Hepatocyte (in vitro differentiated cells): ENCODE measurements at regions not wholly inside any gene's neighbourhood (a gene's known extent, or its start where the extent isn't known, plus 50 kb on each side); places are given as distances from the start of the nearest gene placed in this dataset.

ENCODE experiments used
- DNase-seq: peaks from one replicate; pipeline ENCODE4 v3.0.0-alpha.2; 2016; ENCODE audit warnings: low spot score
- H2AFZ ChIP-seq: fragments of 200-600 bp; sonication (generic); 2 replicates; pipeline ENCODE4 v1.6.0; 2016; ENCODE audit warnings: antibody characterized with exemption, mild to moderate bottlenecking
- H3K27ac ChIP-seq: fragments of 200-600 bp; sonication (generic); 2 replicates; pipeline ENCODE4 v1.5.1; 2016; ENCODE audit warnings: mild to moderate bottlenecking
- H3K27me3 ChIP-seq: fragments of 200-600 bp; sonication (generic); 2 replicates; pipeline ENCODE4 v1.6.1; 2016
- H3K36me3 ChIP-seq: fragments of 200-600 bp; sonication (generic); replicated peaks from 2 replicates; pipeline ENCODE4 v1.5.1; 2016; ENCODE audit warnings: low read depth; ENCODE audit not compliant: insufficient read depth
- H3K4me1 ChIP-seq: fragments of 200-600 bp; sonication (generic); 2 replicates; pipeline ENCODE4 v1.5.1; 2016; ENCODE audit warnings: mild to moderate bottlenecking, moderate library complexity; ENCODE audit not compliant: insufficient read depth
- H3K4me2 ChIP-seq: fragments of 200-600 bp; sonication (generic); 2 replicates; pipeline ENCODE4 v1.6.0; 2016
- H3K4me3 ChIP-seq: fragments of 200-600 bp; sonication (generic); 2 replicates; pipeline ENCODE4 v1.5.1; 2016; ENCODE audit warnings: mild to moderate bottlenecking
- H3K79me2 ChIP-seq: fragments of 200-600 bp; sonication (generic); 2 replicates; pipeline ENCODE4 v1.6.0; 2017; ENCODE audit warnings: mild to moderate bottlenecking
- H3K9me2 ChIP-seq: fragments of 200-600 bp; sonication (generic); replicated peaks from 2 replicates; pipeline ENCODE4 v1.6.0; 2017; ENCODE audit warnings: mild to moderate bottlenecking; ENCODE audit not compliant: insufficient read depth
- H3K9me3 ChIP-seq: fragments of 200-600 bp; sonication (generic); 2 replicates; pipeline ENCODE4 v1.5.1; 2016; ENCODE audit warnings: low read depth, mild to moderate bottlenecking
- H4K20me1 ChIP-seq: fragments of 200-600 bp; sonication (generic); 2 replicates; pipeline ENCODE4 v1.6.0; 2016; ENCODE audit warnings: mild to moderate bottlenecking; ENCODE audit not compliant: insufficient read depth, poor library complexity, severe bottlenecking
- EZH2 ChIP-seq: fragments of 200-600 bp; sonication (generic); IDR thresholded peaks from 2 replicates; pipeline ENCODE4 v1.6.1; 2016; ENCODE audit warnings: antibody characterized with exemption, mild to moderate bottlenecking, borderline replicate concordance
- EZH2phosphoT487 ChIP-seq: fragments of 200-600 bp; sonication (generic); IDR thresholded peaks from one replicate; pipeline ENCODE4 v1.6.1; 2018; ENCODE audit warnings: antibody characterized with exemption, mild to moderate bottlenecking, low read depth, moderate library complexity; ENCODE audit not compliant: unreplicated experiment, severe bottlenecking
- WGBS: methylation state at CpG from one replicate; pipeline ENCODE4 v1.1.6; 2016; ENCODE audit warnings: low lambda C conversion rate; ENCODE audit errors: missing lambda C conversion rate; 5-methylcytosine and 5-hydroxymethylcytosine counted together
- TF ChIP-seq, protein P1 (sequence below): fragments of 200-600 bp; sonication (generic); IDR thresholded peaks from 2 replicates; pipeline ENCODE4 v1.5.1; 2016; ENCODE audit warnings: antibody characterized with exemption, mild to moderate bottlenecking; ENCODE audit not compliant: poor library complexity

- H4K20me1 ChIP-seq = no peaks in the 10 kb centered on the region
- 44% methylated on average over 29 of the region's 29 CpGs for WGBS
- H3K9me2 ChIP-seq = no peaks in the 10 kb centered on the region
- no peaks in the 10 kb centered on the region for H3K4me1 ChIP-seq
- no peaks in the 10 kb centered on the region for H3K79me2 ChIP-seq
- DNase-seq = peak; percentile 21
- H3K27me3 ChIP-seq = no peaks in the 10 kb centered on the region
- H3K4me2 ChIP-seq = no peak overlapping the region
- H3K36me3 ChIP-seq = no peaks in the 10 kb centered on the region
- TF ChIP-seq EZH2 = no peak
- TF ChIP-seq, protein P1, sequence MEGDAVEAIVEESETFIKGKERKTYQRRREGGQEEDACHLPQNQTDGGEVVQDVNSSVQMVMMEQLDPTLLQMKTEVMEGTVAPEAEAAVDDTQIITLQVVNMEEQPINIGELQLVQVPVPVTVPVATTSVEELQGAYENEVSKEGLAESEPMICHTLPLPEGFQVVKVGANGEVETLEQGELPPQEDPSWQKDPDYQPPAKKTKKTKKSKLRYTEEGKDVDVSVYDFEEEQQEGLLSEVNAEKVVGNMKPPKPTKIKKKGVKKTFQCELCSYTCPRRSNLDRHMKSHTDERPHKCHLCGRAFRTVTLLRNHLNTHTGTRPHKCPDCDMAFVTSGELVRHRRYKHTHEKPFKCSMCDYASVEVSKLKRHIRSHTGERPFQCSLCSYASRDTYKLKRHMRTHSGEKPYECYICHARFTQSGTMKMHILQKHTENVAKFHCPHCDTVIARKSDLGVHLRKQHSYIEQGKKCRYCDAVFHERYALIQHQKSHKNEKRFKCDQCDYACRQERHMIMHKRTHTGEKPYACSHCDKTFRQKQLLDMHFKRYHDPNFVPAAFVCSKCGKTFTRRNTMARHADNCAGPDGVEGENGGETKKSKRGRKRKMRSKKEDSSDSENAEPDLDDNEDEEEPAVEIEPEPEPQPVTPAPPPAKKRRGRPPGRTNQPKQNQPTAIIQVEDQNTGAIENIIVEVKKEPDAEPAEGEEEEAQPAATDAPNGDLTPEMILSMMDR = no peak
- no peak for TF ChIP-seq EZH2phosphoT487
- H3K9me3 ChIP-seq = no peaks in the 10 kb centered on the region
- no peak overlapping the region for H3K4me3 ChIP-seq
- H3K27ac ChIP-seq = no peak overlapping the region
- H2AFZ ChIP-seq = no peak overlapping the region
Observed at GRCh38 chrX:526295-527224, 104.0 kb upstream of the SHOX start.

DNA sequence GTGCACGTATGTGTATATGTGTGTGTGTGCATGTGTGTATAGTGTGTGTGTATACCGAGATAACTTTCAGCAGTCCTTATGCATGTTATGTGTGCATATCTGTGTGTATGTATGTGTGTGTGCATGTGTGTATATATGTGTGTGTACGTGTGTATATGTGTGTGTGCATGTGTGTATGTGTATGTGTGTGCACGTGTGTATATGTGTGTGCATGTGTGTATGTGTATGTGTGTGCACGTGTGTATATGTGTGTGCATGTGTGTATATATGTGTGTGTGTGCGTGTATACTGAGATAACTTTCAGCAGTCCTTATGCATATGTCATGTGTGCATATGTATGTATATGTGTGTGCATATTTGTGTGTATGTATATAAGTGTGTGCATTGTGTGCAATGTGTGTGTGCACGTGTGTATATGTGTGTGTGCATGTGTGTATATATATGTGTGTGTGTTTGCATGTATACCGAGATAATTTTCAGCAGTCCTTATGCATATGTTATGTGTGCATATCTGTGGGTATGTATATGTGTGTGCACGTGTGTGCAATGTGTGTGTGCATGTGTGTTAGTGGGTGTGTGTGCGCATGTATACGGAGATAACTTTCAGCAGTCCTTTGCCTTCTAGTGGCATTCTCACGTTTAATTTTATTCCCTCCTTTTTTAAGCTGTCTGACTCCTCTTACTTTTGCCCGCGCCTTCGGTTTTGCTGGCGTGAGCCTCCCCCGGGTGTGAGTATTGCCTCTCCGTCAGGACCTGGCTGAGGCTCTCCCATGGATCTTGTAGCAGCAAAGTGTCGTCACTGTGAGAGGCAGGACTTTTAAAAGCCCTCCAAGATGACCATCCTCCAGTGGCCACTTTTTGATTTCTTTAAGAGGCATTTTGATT, 99.6 kb upstream of the SHOX start:
- Histone ChIP-seq H3K4me2 (no peak overlapping the region), H3K79me2 (no peaks in the 10 kb centered on the region), H4K20me1 (no peaks in the 10 kb centered on the region), H3K9me3 (no peaks in the 10 kb centered on the region), H3K27ac (no peak overlapping the region), H3K36me3 (no peaks in the 10 kb centered on the region), H2AFZ (no peak overlapping the region), H3K4me1 (no peaks in the 10 kb centered on the region), H3K27me3 (no peaks in the 10 kb centered on the region), H3K9me2 (no peaks in the 10 kb centered on the region), H3K4me3 (no peak overlapping the region)
- 58% methylated on average over 19 of the region's 19 CpGs for WGBS
- TF ChIP-seq EZH2phosphoT487 (no peak), EZH2 (no peak)
- TF ChIP-seq, protein P1 = no peak
- no peak for DNase-seq

DNA sequence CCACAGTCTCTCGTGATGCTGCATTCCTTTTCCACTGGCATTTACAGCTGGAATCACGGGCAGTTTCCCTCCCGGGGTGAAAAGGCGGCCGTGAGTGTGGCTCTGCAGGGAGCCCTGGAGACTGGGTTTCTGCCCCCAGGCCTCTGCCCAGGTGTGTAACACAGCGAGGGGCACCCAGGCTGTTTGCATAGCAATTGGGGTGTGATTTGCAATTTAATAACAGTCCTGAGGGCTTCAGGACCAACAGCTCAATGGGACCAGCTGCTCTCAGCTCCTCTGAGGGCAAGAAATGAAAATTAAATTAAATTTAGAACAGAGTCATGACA, 99.0 kb upstream of the SHOX start:
- no peak for DNase-seq
- Histone ChIP-seq H3K9me2 (no peaks in the 10 kb centered on the region), H3K4me1 (no peaks in the 10 kb centered on the region), H3K27me3 (no peaks in the 10 kb centered on the region), H3K27ac (no peak overlapping the region), H4K20me1 (no peaks in the 10 kb centered on the region), H3K4me3 (no peak overlapping the region), H3K4me2 (no peak overlapping the region), H3K9me3 (no peaks in the 10 kb centered on the region), H2AFZ (no peak overlapping the region), H3K36me3 (no peaks in the 10 kb centered on the region), H3K79me2 (no peaks in the 10 kb centered on the region)
- no peak for TF ChIP-seq EZH2phosphoT487
- TF ChIP-seq EZH2 = no peak
- TF ChIP-seq, protein P1 = no peak
- WGBS = 9% methylated on average over 6 of the region's 6 CpGs
